ENCODE measurements at regions not wholly inside any gene's neighbourhood (a gene's known extent, or its start where the extent isn't known, plus 50 kb on each side); places are given as distances from the start of the nearest gene placed in this dataset.
"Not testable (repeated sequence)": the region's sequence is repeated elsewhere in the genome, so short reads cannot be mapped to it uniquely, and the experiment has no call there.

GRCh38 chr11:38543311-38543710 lies 1945.3 kb upstream of the RAG2 start:
- TF ChIP-seq, protein P1, sequence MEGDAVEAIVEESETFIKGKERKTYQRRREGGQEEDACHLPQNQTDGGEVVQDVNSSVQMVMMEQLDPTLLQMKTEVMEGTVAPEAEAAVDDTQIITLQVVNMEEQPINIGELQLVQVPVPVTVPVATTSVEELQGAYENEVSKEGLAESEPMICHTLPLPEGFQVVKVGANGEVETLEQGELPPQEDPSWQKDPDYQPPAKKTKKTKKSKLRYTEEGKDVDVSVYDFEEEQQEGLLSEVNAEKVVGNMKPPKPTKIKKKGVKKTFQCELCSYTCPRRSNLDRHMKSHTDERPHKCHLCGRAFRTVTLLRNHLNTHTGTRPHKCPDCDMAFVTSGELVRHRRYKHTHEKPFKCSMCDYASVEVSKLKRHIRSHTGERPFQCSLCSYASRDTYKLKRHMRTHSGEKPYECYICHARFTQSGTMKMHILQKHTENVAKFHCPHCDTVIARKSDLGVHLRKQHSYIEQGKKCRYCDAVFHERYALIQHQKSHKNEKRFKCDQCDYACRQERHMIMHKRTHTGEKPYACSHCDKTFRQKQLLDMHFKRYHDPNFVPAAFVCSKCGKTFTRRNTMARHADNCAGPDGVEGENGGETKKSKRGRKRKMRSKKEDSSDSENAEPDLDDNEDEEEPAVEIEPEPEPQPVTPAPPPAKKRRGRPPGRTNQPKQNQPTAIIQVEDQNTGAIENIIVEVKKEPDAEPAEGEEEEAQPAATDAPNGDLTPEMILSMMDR (conservative IDR thresholded peaks at IDR 0.05; ENCODE audit: low read depth, low read length), result no peak
- no peak for DNase-seq (ENCODE audit: low read depth)
- H3K4me3 ChIP-seq (ENCODE audit: low read depth, low read length), result no peak overlapping the region

DNA sequence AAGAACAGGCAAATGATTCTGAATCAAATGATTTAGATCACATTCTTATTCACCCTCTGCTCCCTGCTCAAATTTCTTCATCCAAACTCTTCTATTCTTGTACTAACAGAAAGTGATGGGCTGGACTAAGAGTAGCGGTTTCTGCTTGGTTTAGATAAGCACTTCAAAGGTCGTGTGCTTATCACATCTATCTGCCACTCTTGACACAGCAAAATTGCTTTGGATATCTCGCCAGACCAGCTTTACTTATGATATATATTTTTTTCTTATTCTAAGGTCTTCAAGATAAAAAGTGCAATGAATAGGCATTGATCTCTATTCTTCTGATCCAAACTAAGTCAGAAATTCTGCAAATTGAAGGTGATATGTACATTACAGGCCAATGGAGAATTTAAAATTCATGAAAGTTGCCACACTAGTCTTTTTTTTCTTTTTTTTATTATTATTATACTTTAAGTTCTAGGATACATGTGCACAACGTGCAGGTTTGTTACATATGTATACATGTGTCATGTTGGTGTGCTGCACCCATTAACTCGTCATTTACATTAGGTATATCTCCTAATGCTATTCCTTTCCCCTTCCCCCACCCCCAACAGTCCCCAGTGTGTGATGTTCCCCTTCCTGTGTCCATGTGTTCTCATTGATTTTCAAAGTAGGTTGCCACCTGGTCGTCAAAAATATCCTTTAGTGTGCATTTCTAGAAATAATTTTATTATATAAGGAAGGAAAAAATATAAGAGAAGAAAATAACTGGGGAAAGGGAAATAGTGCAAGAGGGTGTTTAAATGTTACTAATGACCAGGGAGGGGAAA lies 1941.0 kb upstream of the RAG2 start:
- DNase-seq (ENCODE audit: low read depth), result no peak
- no peak overlapping the region for H3K4me3 ChIP-seq (ENCODE audit: low read depth, low read length)
- TF ChIP-seq, protein P1 (conservative IDR thresholded peaks at IDR 0.05; ENCODE audit: low read depth, low read length), result no peak

- DNase-seq (ENCODE audit: low read depth), result no peak
- TF ChIP-seq, protein P1 (conservative IDR thresholded peaks at IDR 0.05; ENCODE audit: low read depth, low read length), result no peak
- no peak overlapping the region for H3K4me3 ChIP-seq (ENCODE audit: low read depth, low read length)
Observed at GRCh38 chr11:38530226-38530625, 1932.2 kb upstream of the RAG2 start.

- TF ChIP-seq, protein P1 (conservative IDR thresholded peaks at IDR 0.05; ENCODE audit: low read depth, low read length), result no peak
- DNase-seq (ENCODE audit: low read depth), result no peak
- H3K4me3 ChIP-seq (ENCODE audit: low read depth, low read length), result no peak overlapping the region
Observed at GRCh38 chr11:38524945-38525344, 1926.9 kb upstream of the RAG2 start.

GRCh38 chr11:38517991-38518390 lies 1920.0 kb upstream of the RAG2 start:
- TF ChIP-seq, protein P1 (conservative IDR thresholded peaks at IDR 0.05; ENCODE audit: low read depth, low read length), result no peak
- no peak overlapping the region for H3K4me3 ChIP-seq (ENCODE audit: low read depth, low read length)
- no peak for DNase-seq (ENCODE audit: low read depth)

GRCh38 chr11:38512830-38513229 lies 1914.8 kb upstream of the RAG2 start:
- H3K4me3 ChIP-seq (ENCODE audit: low read depth, low read length); DNase-seq (ENCODE audit: low read depth): not testable (repeated sequence)

DNA sequence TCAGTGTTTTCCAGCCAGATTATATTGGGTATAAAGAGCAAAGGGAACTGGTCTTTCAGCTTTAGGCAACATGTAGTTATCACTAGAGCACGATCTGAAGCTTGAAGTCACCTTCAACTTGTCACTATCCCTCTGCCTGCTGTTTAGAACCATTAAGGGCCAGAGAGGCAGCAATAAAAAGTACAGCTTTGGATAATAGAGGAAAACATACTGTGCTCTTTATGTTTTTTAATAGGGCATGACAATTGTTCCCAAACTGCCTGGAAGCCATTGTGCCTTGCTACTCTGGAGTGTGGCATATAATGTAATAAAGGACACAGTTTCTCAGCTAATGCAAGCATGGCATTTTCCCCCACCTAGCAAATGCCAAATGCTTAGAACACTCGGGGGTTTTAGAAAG lies 1912.0 kb upstream of the RAG2 start:
- no peak overlapping the region for H3K4me3 ChIP-seq (ENCODE audit: low read depth, low read length)
- DNase-seq (ENCODE audit: low read depth), result no peak
- TF ChIP-seq, protein P1 (conservative IDR thresholded peaks at IDR 0.05; ENCODE audit: low read depth, low read length), result no peak
